ENCODE measurements at regions not wholly inside any gene's neighbourhood (a gene's known extent, or its start where the extent isn't known, plus 50 kb on each side); places are given as distances from the start of the nearest gene placed in this dataset.

GRCh38 chr2:18465979-18466378 lies 94.5 kb downstream of the RDH14 start:
- DNase-seq = no peak

- DNase-seq = no peak
Observed at GRCh38 chr2:18464913-18465312, 95.5 kb downstream of the RDH14 start.

- DNase-seq = no peak
Observed at GRCh38 chr2:18456026-18456425, 104.4 kb downstream of the RDH14 start.

DNA sequence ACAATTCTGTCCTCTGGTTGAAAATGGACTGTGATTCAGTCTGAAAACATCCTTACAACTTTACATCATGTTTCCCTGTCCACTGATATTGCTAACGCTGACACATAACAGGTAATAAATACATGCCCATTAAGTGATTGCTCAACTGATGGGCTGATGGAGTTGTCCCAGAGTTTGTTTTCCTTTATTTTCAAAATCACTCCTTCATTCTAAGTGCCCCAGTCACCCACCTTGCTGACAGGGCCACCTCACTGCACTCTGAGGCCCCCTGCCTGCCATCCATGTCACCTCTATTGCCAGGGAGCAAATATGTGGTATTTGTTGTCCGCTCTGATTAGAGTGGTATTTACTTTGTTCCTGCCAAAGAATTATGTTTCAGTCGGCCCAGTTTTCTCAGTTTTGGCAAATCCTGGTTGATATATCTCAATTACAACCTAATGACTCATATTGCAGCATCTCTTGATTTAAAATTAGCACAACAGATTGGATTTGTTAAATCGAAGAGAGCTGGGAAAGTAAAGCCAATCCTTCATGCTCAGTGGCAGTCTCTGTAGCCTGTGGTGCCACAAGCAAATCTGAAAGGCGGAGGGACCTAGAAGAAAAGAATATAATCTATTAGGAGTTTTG lies 105.1 kb downstream of the RDH14 start:
- DNase-seq = no peak

DNA sequence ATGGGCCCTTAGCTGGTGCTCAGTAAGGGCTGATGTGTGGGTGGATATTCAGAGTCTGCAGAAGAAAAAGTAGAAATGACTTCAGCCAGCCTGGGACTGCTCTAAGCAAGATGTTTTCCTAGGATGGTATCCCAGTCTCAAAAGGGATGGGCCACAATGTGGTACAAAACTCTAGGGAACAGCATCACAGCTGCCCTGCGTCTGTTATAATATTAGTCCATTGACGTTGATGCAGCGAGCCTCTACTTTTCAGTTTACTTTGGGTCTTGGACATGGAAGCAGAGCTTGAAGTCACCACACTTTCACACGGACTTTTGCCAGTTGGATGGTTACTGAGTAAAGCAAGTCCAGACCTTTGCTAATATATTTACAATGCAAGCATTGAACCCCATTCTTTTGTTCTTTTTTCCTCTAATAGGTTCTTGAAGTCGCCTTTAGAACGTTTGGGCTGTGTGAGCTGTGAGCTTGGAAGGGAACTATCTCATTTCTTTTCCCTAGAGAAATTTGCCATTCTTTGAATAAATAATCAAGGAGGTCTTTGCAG lies 105.7 kb downstream of the RDH14 start:
- DNase-seq = no peak

- DNase-seq = no peak
Observed at GRCh38 chr2:18446715-18447114, 113.7 kb downstream of the RDH14 start.

DNA sequence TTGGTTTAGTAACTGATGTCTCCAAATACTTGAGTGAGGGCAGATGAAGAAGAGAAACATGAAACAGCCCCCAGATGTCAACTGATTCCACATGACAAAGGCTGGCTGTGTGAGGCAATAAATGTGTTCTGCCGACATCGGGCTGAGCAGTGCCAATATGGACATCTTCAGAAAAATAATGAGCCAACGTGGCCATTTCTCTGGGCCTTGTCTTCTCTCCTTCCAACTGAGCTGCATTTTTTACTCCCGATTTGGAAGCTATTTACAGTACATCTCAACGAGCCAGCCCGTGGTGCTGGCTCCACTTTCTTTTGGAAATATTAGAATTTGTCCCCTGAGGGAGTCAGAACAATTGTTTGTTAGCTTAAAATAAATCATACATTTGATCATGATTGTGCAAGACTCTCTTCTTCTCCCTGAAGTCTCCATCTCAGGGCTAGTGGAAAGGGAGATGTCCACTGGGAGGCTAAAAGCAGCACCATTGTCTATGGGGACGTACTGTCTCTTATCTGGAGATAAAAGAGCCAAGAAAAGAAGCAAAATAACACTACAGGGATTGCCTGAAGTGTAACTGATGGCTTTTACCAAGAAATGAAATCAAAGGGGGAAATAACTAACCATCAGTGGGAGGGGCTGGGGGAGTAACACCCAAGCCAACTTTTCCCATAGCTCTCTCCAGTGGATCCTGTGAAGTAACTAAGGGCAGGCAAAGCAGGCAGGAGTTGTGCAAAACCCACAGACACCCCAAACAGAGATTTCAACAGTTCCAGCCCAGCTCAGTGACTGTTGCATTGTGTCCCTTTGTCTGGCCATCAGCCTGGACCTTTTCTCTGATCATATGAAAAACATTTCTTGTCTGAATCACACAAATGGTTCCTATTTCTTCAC lies 114.8 kb downstream of the RDH14 start:
- DNase-seq = no peak

DNA sequence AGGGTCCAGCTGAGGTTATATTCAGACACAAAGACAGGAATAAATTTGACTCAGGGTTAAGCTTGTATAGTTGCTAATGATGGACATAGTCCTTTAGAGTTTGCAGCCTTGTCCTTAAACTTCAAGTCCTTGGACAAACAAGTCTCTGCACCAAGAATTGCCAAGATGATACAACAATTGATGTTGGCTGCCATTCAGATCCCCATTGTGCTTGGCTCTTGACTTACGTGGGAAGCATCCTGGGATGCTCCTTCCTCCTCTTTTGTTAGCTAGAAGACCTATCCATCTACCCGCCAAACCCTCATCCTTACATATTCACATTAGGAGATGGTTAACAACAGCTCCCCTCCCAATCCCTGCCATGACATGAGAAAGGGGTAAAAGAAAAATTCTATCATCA lies 115.6 kb downstream of the RDH14 start:
- no peak for DNase-seq

DNA sequence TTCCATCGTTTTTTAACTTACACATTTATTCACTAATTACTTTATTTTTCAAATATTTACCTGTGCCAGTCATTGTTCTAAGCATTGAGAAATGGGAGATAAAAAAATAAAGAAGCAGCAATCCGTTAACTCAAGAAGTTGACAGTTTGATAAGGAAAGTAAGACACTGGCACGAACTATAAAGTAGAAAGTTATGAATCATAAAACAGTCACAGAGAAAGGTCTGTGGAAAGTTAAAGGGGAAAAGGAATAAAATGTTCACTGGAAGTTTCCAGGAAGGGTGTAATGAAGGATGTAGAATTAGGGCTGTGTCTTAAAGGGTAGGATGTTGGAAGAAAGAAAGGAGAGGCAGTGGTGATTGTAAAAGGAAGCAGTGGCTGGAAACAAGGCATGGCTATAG lies 118.9 kb downstream of the RDH14 start:
- no peak for DNase-seq

DNA sequence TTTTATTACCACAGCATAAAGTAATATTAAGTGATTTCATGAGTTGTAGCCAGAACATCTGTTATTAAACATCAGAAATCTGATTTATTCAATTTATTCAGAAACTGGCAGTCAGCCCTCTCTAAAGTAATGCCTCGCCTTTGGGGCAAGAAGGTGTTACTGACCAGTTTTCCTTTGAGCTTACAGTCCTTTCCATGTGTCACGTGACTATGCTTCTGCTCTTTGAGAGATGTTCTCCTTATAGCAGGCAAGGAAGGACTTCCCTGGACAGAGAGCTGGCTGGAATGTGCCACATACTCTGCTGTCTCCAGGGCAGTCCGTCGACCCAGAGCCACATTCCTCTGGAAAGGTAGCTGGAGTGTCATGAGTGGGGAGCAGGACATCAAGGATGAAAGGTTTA lies 119.7 kb downstream of the RDH14 start:
- DNase-seq = no peak

DNA sequence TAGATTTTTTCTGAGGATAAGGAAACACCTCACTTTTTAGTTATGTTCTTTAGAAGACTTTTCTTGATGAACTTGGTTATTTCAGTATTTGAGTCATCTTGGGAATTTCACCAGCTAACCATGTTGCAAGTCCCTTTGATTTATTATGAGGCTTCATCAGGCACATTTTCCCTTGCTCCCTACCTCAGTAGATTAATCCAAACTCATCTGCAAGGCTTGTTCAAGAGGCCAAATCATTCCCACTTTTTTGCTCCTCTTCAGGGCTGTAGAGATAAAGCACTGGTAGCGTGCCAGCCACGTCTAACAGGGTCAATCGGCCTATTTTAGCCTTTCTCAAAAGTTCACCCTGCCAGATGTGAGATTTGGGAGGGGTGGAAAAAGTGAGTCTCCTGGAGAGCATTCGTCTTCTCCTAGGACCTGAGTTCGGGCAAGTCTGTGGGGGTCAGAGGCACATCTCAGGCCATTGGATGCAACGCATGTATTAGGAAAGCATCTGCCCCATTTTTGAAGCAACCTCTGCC lies 120.3 kb downstream of the RDH14 start:
- no peak for DNase-seq

GRCh38 chr2:18439716-18440115 lies 120.7 kb downstream of the RDH14 start:
- DNase-seq = no peak

- DNase-seq = no peak
Observed at GRCh38 chr2:18437909-18438308, 122.5 kb downstream of the RDH14 start.

GRCh38 chr2:18436503-18437005 lies 123.9 kb downstream of the RDH14 start:
- DNase-seq = no peak

- peak; percentile 83 for DNase-seq
Observed at GRCh38 chr2:18435426-18436037, 124.9 kb downstream of the RDH14 start.

- DNase-seq = no peak
Observed at GRCh38 chr2:18433872-18434271, 126.6 kb downstream of the RDH14 start.

DNA sequence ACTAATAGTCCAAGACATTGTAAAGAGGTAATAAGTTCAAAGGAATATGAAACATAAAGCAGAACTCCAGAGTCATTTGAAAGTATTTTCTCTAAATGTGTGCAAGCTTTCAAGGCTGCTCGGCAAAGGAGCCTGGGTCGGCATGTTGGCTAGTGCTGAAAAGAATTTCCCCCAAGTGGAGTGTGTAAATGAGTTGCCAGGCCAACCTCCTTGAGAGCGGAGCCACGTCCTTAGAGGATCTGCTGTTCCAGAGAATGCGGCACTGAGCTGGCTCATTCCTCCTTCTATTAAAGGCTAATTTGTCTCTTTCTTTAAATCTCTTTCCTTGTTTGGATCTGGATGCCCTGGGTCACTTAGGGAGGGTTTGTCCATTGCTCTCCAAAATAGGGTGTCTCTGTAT lies 127.5 kb downstream of the RDH14 start:
- DNase-seq = no peak

GRCh38 chr2:18430996-18431748 lies 129.3 kb downstream of the RDH14 start:
- DNase-seq = no peak

- DNase-seq = no peak
Observed at GRCh38 chr2:18428516-18428915, 131.9 kb downstream of the RDH14 start.

DNA sequence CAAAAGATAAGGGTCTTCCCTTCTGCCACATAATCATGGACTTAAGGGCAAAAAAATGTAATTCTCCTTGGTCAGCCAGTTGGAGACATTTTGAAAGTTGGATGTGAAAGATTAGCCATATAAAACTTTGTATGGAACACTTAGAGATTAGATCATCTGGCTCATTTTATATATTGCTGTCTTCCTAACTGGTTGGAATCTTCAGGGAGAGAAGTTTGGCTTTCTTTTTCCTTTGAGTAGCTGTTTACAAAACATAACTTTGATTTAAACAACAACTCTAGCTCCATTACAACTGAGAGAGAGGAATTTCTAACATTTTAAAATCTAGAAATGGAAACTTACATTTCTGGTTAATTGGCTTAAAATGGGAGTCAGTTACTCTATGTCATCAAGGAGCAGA lies 132.7 kb downstream of the RDH14 start:
- no peak for DNase-seq

GRCh38 chr2:18426174-18426573 lies 134.3 kb downstream of the RDH14 start:
- no peak for DNase-seq

- no peak for DNase-seq
Observed at GRCh38 chr2:18425210-18425703, 135.2 kb downstream of the RDH14 start.

Data from hematopoietic multipotent progenitor cell treated with erythropoietin and hydrocortisone succinate and interleukin-3 and kit ligand, for 6 days (in vitro differentiated cells).